ENCODE measurements at regions not wholly inside any gene's neighbourhood (a gene's known extent, or its start where the extent isn't known, plus 50 kb on each side); places are given as distances from the start of the nearest gene placed in this dataset.

GRCh38 chr10:78609976-78610375 is 458.8 kb upstream of the ZMIZ1 start:
- 74 to 89% methylated on average over 1 of the region's 1 CpG for WGBS, 2 donors
- Histone ChIP-seq H3K27me3 (ENCODE audit: control insufficient read depth in 1 of 2, insufficient read depth in 2 of 2, low read length in 2 of 2) (no peaks in the 10 kb centered on the region), H3K4me3 (ENCODE audit: low read depth in 1 of 2, low read length in 2 of 2) (no peak overlapping the region), H3K27ac (ENCODE audit: low read depth in 2 of 2, low read length in 1 of 2) (no peak overlapping the region), H3K9me3 (ENCODE audit: control insufficient read depth in 2 of 2, insufficient read depth in 1 of 2, low read depth in 1 of 2, low read length in 1 of 2) (no peaks in the 10 kb centered on the region), H3K4me1 (ENCODE audit: control insufficient read depth in 2 of 2, insufficient read depth in 2 of 2, low read length in 1 of 2) (no peaks in the 10 kb centered on the region), H3K36me3 (ENCODE audit: control insufficient read depth in 2 of 2, insufficient read depth in 2 of 2, low read length in 1 of 2) (no peaks in the 10 kb centered on the region)

GRCh38 chr10:78613132-78613531 is 455.6 kb upstream of the ZMIZ1 start:
- no peak overlapping the region for H3K4me3 ChIP-seq (ENCODE audit: low read depth in 1 of 2, low read length in 2 of 2)
- no peaks in the 10 kb centered on the region for H3K27me3 ChIP-seq (ENCODE audit: control insufficient read depth in 1 of 2, insufficient read depth in 2 of 2, low read length in 2 of 2)

GRCh38 chr10:78614267-78614666 is 454.5 kb upstream of the ZMIZ1 start:
- H3K27me3 ChIP-seq (ENCODE audit: control insufficient read depth in 1 of 2, insufficient read depth in 2 of 2, low read length in 2 of 2): no peaks in the 10 kb centered on the region
- 75 to 79% methylated on average over 4 of the region's 4 CpGs for WGBS, 2 donors
- H3K27ac ChIP-seq (ENCODE audit: low read depth in 2 of 2, low read length in 1 of 2): no peak overlapping the region
- H3K9me3 ChIP-seq (ENCODE audit: control insufficient read depth in 2 of 2, insufficient read depth in 1 of 2, low read depth in 1 of 2, low read length in 1 of 2): no peaks in the 10 kb centered on the region
- H3K4me3 ChIP-seq (ENCODE audit: low read depth in 1 of 2, low read length in 2 of 2): no peak overlapping the region
- H3K4me1 ChIP-seq (ENCODE audit: control insufficient read depth in 2 of 2, insufficient read depth in 2 of 2, low read length in 1 of 2): no peaks in the 10 kb centered on the region
- no peaks in the 10 kb centered on the region for H3K36me3 ChIP-seq (ENCODE audit: control insufficient read depth in 2 of 2, insufficient read depth in 2 of 2, low read length in 1 of 2)

More at GRCh38 chr10:78613132-78613531, 455.6 kb upstream of the ZMIZ1 start:
- Histone ChIP-seq H3K36me3 (ENCODE audit: control insufficient read depth in 2 of 2, insufficient read depth in 2 of 2, low read length in 1 of 2) (no peaks in the 10 kb centered on the region), H3K27ac (ENCODE audit: low read depth in 2 of 2, low read length in 1 of 2) (no peak overlapping the region), H3K4me1 (ENCODE audit: control insufficient read depth in 2 of 2, insufficient read depth in 2 of 2, low read length in 1 of 2) (no peaks in the 10 kb centered on the region), H3K9me3 (ENCODE audit: control insufficient read depth in 2 of 2, insufficient read depth in 1 of 2, low read depth in 1 of 2, low read length in 1 of 2) (no peaks in the 10 kb centered on the region)

DNA sequence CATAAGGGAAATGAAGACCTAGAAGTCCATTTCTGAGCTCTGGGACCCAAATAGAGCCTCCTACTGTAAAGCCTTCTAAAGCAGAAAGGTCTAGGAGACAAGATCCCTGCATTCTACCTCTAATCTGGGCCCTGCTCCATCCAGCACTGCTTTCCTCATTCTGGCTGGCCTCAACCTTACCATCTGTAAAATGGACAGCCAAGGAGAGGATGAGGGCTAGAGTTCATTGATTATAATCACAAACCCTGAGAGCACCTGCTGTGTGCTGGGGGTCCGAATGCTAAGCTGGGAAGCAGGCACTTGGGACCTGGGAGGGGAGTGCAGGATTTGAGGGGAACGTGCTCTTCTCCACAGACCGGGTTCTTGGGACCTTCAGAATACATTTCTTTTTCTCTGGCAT is 454.0 kb upstream of the ZMIZ1 start:
- Histone ChIP-seq H3K27me3 (ENCODE audit: control insufficient read depth in 1 of 2, insufficient read depth in 2 of 2, low read length in 2 of 2) (no peaks in the 10 kb centered on the region), H3K4me1 (ENCODE audit: control insufficient read depth in 2 of 2, insufficient read depth in 2 of 2, low read length in 1 of 2) (no peaks in the 10 kb centered on the region), H3K36me3 (ENCODE audit: control insufficient read depth in 2 of 2, insufficient read depth in 2 of 2, low read length in 1 of 2) (no peaks in the 10 kb centered on the region), H3K27ac (ENCODE audit: low read depth in 2 of 2, low read length in 1 of 2) (no peak overlapping the region), H3K9me3 (ENCODE audit: control insufficient read depth in 2 of 2, insufficient read depth in 1 of 2, low read depth in 1 of 2, low read length in 1 of 2) (no peaks in the 10 kb centered on the region), H3K4me3 (ENCODE audit: low read depth in 1 of 2, low read length in 2 of 2) (no peak overlapping the region)
- WGBS, 2 donors: 89 to 97% methylated on average over 3 of the region's 3 CpGs

DNA sequence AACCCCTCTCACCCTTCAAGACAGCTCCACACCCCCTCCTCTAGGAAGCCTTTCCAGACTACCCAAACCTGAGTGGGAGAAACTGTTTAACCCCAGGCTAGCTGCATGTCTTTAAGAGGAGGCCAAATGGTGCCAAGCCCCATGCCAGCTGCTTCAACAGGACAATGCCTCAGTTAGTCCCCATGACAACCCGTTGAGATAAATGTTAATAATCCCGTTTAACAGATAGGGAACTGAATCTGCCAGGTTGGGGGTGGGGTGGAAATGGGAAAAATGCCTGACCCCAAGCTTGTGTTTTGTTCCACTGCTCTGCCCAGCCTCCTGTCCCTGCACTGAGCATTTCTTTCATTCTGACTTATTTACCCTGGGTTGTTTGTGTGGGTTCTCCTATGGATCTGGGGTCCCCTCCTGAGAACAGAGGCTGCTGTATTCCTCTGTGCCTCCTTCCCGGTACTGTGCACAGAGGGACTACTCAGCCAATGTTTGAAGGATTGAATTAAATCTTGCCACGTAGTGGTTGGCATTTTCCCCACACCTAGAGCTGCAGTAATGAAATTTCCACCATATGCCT is 452.6 kb upstream of the ZMIZ1 start:
- Histone ChIP-seq H3K4me3 (ENCODE audit: low read depth in 1 of 2, low read length in 2 of 2) (no peak overlapping the region), H3K27me3 (ENCODE audit: control insufficient read depth in 1 of 2, insufficient read depth in 2 of 2, low read length in 2 of 2) (no peaks in the 10 kb centered on the region), H3K4me1 (ENCODE audit: control insufficient read depth in 2 of 2, insufficient read depth in 2 of 2, low read length in 1 of 2) (no peaks in the 10 kb centered on the region), H3K27ac (ENCODE audit: low read depth in 2 of 2, low read length in 1 of 2) (no peak overlapping the region), H3K36me3 (ENCODE audit: control insufficient read depth in 2 of 2, insufficient read depth in 2 of 2, low read length in 1 of 2) (no peaks in the 10 kb centered on the region), H3K9me3 (ENCODE audit: control insufficient read depth in 2 of 2, insufficient read depth in 1 of 2, low read depth in 1 of 2, low read length in 1 of 2) (no peaks in the 10 kb centered on the region)
- 34 to 46% methylated on average over 4 of the region's 4 CpGs for WGBS, 2 donors

- Histone ChIP-seq H3K9me3 (ENCODE audit: control insufficient read depth in 2 of 2, insufficient read depth in 1 of 2, low read depth in 1 of 2, low read length in 1 of 2) (no peaks in the 10 kb centered on the region), H3K4me3 (ENCODE audit: low read depth in 1 of 2, low read length in 2 of 2) (no peak overlapping the region), H3K27me3 (ENCODE audit: control insufficient read depth in 1 of 2, insufficient read depth in 2 of 2, low read length in 2 of 2) (no peaks in the 10 kb centered on the region), H3K4me1 (ENCODE audit: control insufficient read depth in 2 of 2, insufficient read depth in 2 of 2, low read length in 1 of 2) (no peaks in the 10 kb centered on the region), H3K36me3 (ENCODE audit: control insufficient read depth in 2 of 2, insufficient read depth in 2 of 2, low read length in 1 of 2) (no peaks in the 10 kb centered on the region), H3K27ac (ENCODE audit: low read depth in 2 of 2, low read length in 1 of 2) (no peak overlapping the region)
- 90% methylated on average over 3 of the region's 3 CpGs for WGBS, 2 donors
Measured at GRCh38 chr10:78617115-78617514, 451.7 kb upstream of the ZMIZ1 start.

DNA sequence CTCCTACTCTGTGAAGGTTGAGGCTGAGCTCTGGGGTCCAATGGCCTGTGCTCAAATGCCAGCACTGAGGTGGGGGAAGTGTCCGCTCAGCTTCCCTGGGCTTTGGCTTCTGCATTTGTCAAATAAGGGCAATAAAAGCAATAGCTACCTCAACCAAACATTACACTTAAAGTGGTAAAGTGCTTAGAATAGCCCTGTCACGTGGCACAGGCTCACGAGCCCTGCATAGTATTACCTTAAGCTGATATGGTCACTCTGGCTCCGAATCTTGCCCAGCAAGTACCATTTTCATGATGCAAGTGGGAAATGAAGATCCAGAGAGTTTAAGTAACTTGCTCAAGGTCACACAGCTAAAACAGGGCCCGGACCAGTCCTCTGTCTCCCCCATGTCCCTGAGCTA is 451.1 kb upstream of the ZMIZ1 start:
- no peak overlapping the region for H3K27ac ChIP-seq (ENCODE audit: low read depth in 2 of 2, low read length in 1 of 2)
- 83 to 92% methylated on average over 5 of the region's 5 CpGs for WGBS, 2 donors
- H3K27me3 ChIP-seq (ENCODE audit: control insufficient read depth in 1 of 2, insufficient read depth in 2 of 2, low read length in 2 of 2): no peaks in the 10 kb centered on the region
- no peaks in the 10 kb centered on the region for H3K36me3 ChIP-seq (ENCODE audit: control insufficient read depth in 2 of 2, insufficient read depth in 2 of 2, low read length in 1 of 2)
- H3K4me1 ChIP-seq (ENCODE audit: control insufficient read depth in 2 of 2, insufficient read depth in 2 of 2, low read length in 1 of 2): no peaks in the 10 kb centered on the region
- no peaks in the 10 kb centered on the region for H3K9me3 ChIP-seq (ENCODE audit: control insufficient read depth in 2 of 2, insufficient read depth in 1 of 2, low read depth in 1 of 2, low read length in 1 of 2)
- no peak overlapping the region for H3K4me3 ChIP-seq (ENCODE audit: low read depth in 1 of 2, low read length in 2 of 2)

DNA sequence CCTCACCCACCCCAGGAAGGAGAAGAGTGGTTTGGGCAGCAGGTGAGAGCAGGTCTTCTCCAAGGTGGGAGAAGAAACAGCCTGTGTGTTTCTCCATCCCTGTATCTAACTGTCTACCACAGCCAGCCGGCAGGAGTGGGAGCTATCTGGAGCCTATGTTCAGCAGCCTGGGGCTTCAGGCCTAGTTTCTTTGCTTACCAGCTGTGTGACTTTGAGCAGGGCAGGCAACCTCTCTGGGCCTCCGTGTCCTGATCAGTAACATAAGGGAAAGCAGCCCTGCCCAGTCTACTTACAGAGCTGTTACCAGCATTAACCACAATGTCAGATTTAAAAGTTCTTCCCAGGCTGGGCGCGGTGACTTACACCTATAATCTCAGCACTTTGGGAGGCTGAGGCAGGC is 450.7 kb upstream of the ZMIZ1 start:
- Histone ChIP-seq H3K36me3 (ENCODE audit: control insufficient read depth in 2 of 2, insufficient read depth in 2 of 2, low read length in 1 of 2) (no peaks in the 10 kb centered on the region), H3K27ac (ENCODE audit: low read depth in 2 of 2, low read length in 1 of 2) (no peak overlapping the region), H3K4me3 (ENCODE audit: low read depth in 1 of 2, low read length in 2 of 2) (no peak overlapping the region), H3K4me1 (ENCODE audit: control insufficient read depth in 2 of 2, insufficient read depth in 2 of 2, low read length in 1 of 2) (no peaks in the 10 kb centered on the region), H3K9me3 (ENCODE audit: control insufficient read depth in 2 of 2, insufficient read depth in 1 of 2, low read depth in 1 of 2, low read length in 1 of 2) (no peaks in the 10 kb centered on the region), H3K27me3 (ENCODE audit: control insufficient read depth in 1 of 2, insufficient read depth in 2 of 2, low read length in 2 of 2) (no peaks in the 10 kb centered on the region)
- 96% methylated on average over 4 of the region's 4 CpGs for whole genome bisulfite sequencing, 2 donors

GRCh38 chr10:78619115-78619851 is 449.5 kb upstream of the ZMIZ1 start:
- H3K27ac ChIP-seq (ENCODE audit: low read depth in 2 of 2, low read length in 1 of 2): no peak overlapping the region
- H3K36me3 ChIP-seq (ENCODE audit: control insufficient read depth in 2 of 2, insufficient read depth in 2 of 2, low read length in 1 of 2): no peaks in the 10 kb centered on the region
- H3K27me3 ChIP-seq (ENCODE audit: control insufficient read depth in 1 of 2, insufficient read depth in 2 of 2, low read length in 2 of 2): no peaks in the 10 kb centered on the region
- WGBS, 2 donors: 70 to 74% methylated on average over 6 of the region's 6 CpGs
- H3K4me3 ChIP-seq (ENCODE audit: low read depth in 1 of 2, low read length in 2 of 2): no peak overlapping the region
- no peaks in the 10 kb centered on the region for H3K9me3 ChIP-seq (ENCODE audit: control insufficient read depth in 2 of 2, insufficient read depth in 1 of 2, low read depth in 1 of 2, low read length in 1 of 2)
- H3K4me1 ChIP-seq (ENCODE audit: control insufficient read depth in 2 of 2, insufficient read depth in 2 of 2, low read length in 1 of 2): peaks cover 0 to under 1% of the 10 kb centered on the region in 2 donors

GRCh38 chr10:78619896-78620295 is 448.9 kb upstream of the ZMIZ1 start:
- Histone ChIP-seq H3K4me1 (ENCODE audit: control insufficient read depth in 2 of 2, insufficient read depth in 2 of 2, low read length in 1 of 2) (peaks cover 2 to 5% of the 10 kb centered on the region in 2 donors), H3K27ac (ENCODE audit: low read depth in 2 of 2, low read length in 1 of 2) (no peak overlapping the region), H3K27me3 (ENCODE audit: control insufficient read depth in 1 of 2, insufficient read depth in 2 of 2, low read length in 2 of 2) (no peaks in the 10 kb centered on the region), H3K36me3 (ENCODE audit: control insufficient read depth in 2 of 2, insufficient read depth in 2 of 2, low read length in 1 of 2) (no peaks in the 10 kb centered on the region), H3K4me3 (ENCODE audit: low read depth in 1 of 2, low read length in 2 of 2) (no peak overlapping the region), H3K9me3 (ENCODE audit: control insufficient read depth in 2 of 2, insufficient read depth in 1 of 2, low read depth in 1 of 2, low read length in 1 of 2) (no peaks in the 10 kb centered on the region)
- 77 to 83% methylated on average over 4 of the region's 4 CpGs for WGBS, 2 donors

Data from esophagus (tissue), 2 donors.